NCI-H146 treated with DMSO at 0.1 percent for 48 hours (cell line): ENCODE measurements at regions not wholly inside any gene's neighbourhood (a gene's known extent, or its start where the extent isn't known, plus 50 kb on each side); places are given as distances from the start of the nearest gene placed in this dataset.
A peak's percentile ranks its signal among the peaks of the same experiment; 100 is the strongest.

ENCODE experiments used
- DNase-seq: peaks from one replicate; lab custom pipeline; 2025; ENCODE audit not compliant: unreplicated experiment; lab: John Stamatoyannopoulos, UW

DNA sequence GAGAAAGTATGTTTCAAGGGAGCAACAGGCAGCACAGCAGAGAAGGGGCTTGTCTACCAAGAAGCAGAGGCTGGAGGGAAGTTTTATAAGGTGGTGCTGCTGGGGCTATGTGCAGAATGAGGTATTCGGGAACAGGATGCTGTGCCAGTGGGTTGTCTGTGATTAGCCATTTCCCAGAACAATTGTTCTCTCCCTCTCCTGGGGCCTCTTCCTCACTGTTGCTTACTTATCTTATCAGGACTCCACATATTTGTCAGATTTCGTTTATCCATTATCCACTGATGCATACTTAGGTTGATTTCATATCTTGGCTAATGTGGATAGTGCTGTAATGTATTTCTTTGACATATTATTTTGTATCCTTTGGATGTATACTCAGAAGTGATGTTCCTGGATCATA lies 195.1 kb upstream of the RTL1 start:
- peak; percentile 25 for DNase-seq

GRCh38 chr14:101101456-101102056 lies 198.0 kb upstream of the RTL1 start:
- no peak for DNase-seq

- DNase-seq: no peak
These were observed 199.4 kb upstream of the RTL1 start for GRCh38 chr14:101102875-101103274.

GRCh38 chr14:101103321-101103901 lies 199.9 kb upstream of the RTL1 start:
- DNase-seq: no peak

GRCh38 chr14:101104485-101104884 lies 201.0 kb upstream of the RTL1 start:
- no peak for DNase-seq

DNA sequence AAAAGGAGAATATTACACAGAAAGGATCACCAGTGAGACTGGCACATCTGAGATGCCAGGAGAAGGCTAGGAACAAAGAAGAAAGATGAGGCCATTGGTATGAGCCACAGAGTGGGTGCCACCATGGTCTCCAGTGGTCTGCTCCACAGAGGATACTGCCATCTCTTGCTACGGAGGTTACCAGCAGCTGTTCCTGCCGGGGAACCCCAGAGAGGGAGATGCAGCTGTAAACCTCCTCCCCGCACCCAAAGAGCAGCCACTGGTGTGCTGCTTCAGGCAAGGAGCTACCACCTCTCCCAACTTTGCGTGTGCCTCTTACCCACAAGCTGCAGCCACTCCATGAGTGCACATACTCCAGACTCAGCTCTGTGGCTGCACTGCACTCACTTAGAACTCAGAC lies 201.5 kb upstream of the RTL1 start:
- no peak for DNase-seq

GRCh38 chr14:101108579-101109346 lies 205.2 kb upstream of the RTL1 start:
- no peak for DNase-seq

- no peak for DNase-seq
These were observed 205.8 kb upstream of the RTL1 start for GRCh38 chr14:101109347-101109638.

DNA sequence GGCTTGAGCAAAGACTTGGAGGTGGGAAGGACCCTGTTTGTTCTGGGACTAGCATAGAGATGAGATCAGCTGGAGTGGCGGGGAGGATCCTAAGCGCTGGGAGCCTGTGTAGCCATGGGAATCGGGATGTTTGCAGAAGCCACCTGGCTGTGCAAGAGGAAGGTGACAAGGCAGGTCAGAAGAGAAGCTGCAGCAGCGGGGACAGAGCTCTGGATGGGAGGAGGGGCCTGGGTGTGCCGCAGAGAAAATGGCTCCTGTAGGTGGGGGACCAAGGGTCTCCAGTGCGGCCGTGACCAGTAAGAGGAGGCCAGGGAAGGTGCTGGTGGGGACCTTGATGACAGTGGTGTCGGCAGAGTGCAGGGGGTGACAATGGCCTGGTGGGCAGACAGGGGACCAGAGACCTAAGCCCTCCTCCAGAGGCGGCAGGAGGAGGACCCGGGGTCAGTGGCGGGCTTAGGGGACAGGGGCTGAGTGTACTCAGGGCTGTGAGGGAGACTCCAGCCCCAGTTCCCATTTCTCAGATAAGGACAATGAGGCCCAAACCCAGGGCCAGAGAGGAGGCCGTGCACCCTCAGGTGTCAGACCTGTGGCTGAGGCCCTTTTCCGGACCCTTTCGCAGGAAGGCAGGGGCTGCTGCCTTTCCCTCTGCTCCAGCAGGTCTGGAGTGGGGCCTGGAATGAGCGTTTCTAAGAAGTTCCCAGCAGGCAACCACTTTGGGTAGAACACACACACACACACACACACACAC lies 206.6 kb upstream of the RTL1 start:
- peak; percentile 83 for DNase-seq

DNA sequence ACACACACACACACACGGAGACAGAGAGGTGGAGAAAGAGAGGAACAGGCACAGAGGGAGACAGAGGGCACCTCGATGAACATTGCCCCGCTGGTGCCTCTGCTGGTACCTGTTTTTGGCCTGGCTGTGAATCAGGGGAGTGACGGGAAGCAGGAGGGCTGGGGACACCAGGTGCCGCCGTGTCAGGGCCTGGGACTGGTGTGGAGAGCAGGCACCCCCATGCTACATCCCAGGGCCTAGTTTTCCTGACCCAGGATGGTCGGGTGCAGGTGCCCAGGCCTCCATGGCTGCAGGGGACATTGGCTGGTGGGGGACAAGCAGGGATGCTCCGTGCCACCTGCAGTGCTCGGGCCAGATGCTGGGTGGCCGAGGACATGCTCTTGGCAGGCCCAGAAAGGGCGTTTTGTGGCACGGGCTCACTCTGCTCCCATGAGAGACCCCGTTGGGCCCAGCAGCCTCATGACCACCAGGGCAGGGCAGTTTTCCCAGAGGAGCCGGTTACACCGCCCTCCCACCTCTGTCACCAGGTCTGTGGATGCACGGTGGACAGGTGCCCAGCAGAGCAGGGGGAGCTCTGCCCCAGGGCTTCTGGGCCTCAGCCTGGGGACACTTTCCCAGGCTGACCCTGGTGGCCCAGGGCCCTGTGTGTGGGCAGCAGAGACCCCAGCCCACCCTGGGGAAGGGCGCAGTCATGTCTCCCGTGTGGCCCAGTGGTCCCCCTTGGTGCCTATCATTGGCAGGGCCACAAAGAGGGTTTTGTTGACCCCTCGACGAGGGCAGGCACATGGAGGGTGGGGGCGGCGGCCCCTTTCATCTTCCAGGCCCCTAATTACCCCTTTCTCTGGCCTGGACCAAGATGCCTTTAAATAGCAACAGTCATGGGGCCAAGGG lies 207.5 kb upstream of the RTL1 start:
- no peak for DNase-seq

- no peak for DNase-seq
These were observed 208.2 kb upstream of the RTL1 start for GRCh38 chr14:101111620-101112290.

DNA sequence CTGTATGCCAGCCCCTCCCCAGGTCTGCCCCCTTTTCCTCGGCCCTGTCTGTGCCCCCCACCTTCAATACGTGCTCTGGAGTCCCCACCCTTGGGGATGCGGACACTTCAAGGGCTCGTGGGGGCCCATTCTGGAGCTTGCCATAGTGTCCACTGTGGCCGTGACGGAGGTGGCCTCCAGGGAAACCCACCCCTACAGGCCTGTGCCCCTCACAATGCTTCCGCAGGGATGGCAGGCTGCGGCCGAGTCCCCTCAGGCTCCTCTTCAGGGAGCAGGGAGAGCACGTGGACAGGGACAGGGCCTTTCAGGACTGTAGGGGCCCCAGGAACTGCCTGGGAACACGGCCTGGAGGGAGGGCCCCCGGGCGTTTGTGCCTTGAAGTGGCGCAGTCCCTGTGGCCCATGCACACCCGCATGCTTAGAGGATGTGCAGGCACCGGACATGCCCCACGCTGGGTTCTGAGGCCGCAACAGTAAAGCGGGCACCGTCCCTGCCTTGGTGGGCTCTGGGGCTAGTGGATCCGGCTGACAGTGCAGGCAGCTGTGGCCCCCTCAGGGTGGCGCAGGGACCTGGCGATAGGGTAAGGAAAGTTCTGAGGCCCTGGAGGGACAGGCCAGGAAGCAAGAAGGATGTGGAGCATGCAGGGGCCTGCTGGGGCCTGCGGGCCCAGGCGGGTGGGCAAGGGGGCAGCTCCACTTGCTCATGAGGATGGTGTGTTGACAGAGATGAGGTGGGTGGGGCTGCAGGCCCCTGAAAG lies 209.0 kb upstream of the RTL1 start:
- no peak for DNase-seq

DNA sequence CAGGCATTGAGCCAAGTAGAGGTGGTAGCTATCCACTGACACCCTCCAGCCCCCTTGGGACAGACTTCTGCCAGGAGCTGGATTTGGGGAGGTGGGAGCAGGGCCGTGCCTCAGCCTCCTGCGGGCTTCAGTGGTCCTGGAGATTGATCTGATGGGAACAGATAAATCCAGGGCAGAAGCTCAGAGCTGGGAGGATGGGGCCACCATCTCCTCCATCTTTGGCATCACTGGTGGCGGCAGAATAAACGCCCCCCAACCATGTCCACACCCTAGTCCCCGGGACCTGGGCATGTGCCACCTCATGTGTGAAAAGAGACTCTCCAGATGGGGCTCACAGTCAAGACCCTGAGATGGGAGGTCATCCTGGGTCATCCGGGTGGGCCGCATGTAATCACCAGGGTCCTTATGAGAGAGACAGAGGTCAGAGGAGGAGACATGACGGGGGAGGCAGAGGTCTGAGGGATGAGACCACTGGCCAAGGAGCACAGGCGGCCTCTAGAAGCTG lies 209.6 kb upstream of the RTL1 start:
- no peak for DNase-seq

- no peak for DNase-seq
These were observed 210.6 kb upstream of the RTL1 start for GRCh38 chr14:101113835-101114725.

GRCh38 chr14:101114726-101115515 lies 211.4 kb upstream of the RTL1 start:
- DNase-seq: no peak

- DNase-seq: no peak
These were observed 212.1 kb upstream of the RTL1 start for GRCh38 chr14:101115652-101116051.

DNA sequence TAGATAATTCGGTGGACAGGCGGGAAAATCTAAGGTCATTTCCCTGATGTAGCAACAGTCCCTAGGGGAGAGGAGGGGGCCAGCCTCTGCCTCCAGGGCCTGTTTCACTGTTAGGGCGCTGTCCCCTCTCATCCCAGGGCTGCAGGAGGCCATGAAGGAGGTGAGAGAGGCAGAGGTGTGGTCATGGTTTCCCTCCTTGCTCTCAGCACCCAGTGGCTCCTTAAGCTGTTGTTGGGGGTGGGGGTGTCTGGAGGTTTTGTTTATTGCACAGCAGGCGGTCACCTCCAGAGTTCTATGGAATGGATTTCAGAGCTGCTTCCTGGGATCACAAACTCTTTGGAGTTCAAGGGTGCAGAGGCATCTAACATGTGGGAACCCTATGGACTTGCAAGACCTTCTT lies 212.5 kb upstream of the RTL1 start:
- DNase-seq: no peak
